Psoas muscle (tissue), 7 donors: ENCODE measurements at regions not wholly inside any gene's neighbourhood (a gene's known extent, or its start where the extent isn't known, plus 50 kb on each side); places are given as distances from the start of the nearest gene placed in this dataset.

Experiments used
- ATAC-seq, 4 donors: fragments of 200-7000 bp; cut with Tn5 transposase; one replicate each; pipeline ENCODE4 v1.9.1; 2020; ENCODE audit warnings: moderate library complexity in 3 of 4, mild to moderate bottlenecking in 2 of 4
- DNase-seq, 2 donors: peaks; one replicate each; pipeline ENCODE4 v3.0.0-alpha.2; 2020
- H3K27ac ChIP-seq: fragments of 200-600 bp; one replicate; pipeline ENCODE4 v1.8.0; 2022
- H3K27me3 ChIP-seq, 3 donors: fragments of 200-600 bp in 1 of 3; one replicate each; pipeline versions ENCODE4 v1.6.1 to v1.8.0; 2013 to 2022; ENCODE audit warnings: low read length in 2 of 3, mild to moderate bottlenecking in 2 of 3, moderate library complexity in 1 of 3; ENCODE audit not compliant: insufficient read depth in 3 of 3
- H3K36me3 ChIP-seq, 2 donors: fragments of 200-600 bp in 1 of 2; one replicate each; pipeline versions ENCODE4 v1.6.1 to v1.8.0; 2013 to 2022; ENCODE audit warnings: low read depth in 1 of 2, mild to moderate bottlenecking in 1 of 2, moderate library complexity in 1 of 2; ENCODE audit not compliant: insufficient read depth in 1 of 2
- H3K4me1 ChIP-seq: fragments of 200-600 bp; one replicate; pipeline ENCODE4 v1.8.0; 2022
- H3K4me3 ChIP-seq: fragments of 200-600 bp; one replicate; pipeline ENCODE4 v1.8.0; 2022; ENCODE audit warnings: mild to moderate bottlenecking
- H3K9me3 ChIP-seq: fragments of 200-600 bp; one replicate; pipeline ENCODE4 v1.8.0; 2022
- WGBS, 3 donors: extraction: QIAGEN DNeasy Blood & Tissue Kit; methylation state at CpG; one replicate each; pipeline versions ENCODE4 v1.1.6 to v1.1.7; 2013; 5-methylcytosine and 5-hydroxymethylcytosine counted together
- intact Hi-C, 2 donors: fragments of 100-400 bp; cut with DNase I; formaldehyde crosslinking; loops; one replicate each; pipeline versions ENCODE4 v1.11.0 to v1.14.2; 2022
- TF ChIP-seq, protein P1 (sequence below): fragments of 200-600 bp; IDR thresholded peaks from one replicate; pipeline ENCODE4 v1.8.0; 2022; ENCODE audit warnings: antibody characterized with exemption
- donor health status: healthy with polysubstance abuse.
- donor health status: DM: no; HTN: no; CAD: no; lungs with moderate emphysema.
- donor health status: Bipolar disorder and iron deficiency.
- donor health status: healthy.
- donor health status: DM: yes; HTN: yes; CAD: no.
- donor health status: DM: no; HTN: no; CAD: no.
- donor health status: DM: yes; HTN: yes; CAD: no.

DNA sequence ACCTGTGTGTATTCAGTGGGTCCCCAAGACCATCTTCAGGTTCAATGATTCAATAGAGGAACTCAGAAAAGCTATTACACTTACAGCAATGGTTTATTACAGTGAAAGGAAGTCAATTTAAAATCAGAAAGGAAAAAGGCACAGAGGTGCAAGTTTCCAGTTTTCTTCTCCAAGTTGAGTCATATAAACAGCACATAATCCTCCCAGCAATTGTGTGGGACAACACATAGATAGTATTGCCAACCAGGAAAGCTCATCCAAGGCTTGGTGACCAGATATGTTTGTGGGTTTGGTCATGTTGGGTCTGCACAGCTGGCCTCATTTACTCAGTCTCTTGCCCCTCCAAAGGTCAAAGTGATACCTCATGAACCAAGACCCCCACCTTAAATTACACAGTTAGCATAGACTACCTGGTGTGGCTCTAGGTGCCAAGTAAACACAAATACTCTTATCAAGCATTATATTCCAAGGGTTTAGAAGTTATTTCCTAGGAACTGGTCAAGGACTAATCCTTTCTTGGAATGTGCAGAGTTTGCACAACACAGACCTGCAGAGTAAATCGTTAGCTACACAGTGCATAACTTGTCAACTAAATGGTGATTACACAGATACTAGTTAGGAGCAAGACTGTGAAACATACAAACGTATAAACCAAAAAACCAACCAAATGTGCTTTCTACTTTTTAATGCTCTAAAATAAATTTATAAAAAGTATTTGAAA is 777.3 kb downstream of the PCDH18 start:
- intact Hi-C loops = no loop called here
- DNase-seq = no peak
- Histone ChIP-seq H3K27ac (no peak overlapping the region), H3K9me3 (no peaks in the 10 kb centered on the region), H3K4me1 (no peaks in the 10 kb centered on the region), H3K36me3 (no peaks in the 10 kb centered on the region), H3K4me3 (no peak overlapping the region), H3K27me3 (no peaks in the 10 kb centered on the region)
- TF ChIP-seq, protein P1, sequence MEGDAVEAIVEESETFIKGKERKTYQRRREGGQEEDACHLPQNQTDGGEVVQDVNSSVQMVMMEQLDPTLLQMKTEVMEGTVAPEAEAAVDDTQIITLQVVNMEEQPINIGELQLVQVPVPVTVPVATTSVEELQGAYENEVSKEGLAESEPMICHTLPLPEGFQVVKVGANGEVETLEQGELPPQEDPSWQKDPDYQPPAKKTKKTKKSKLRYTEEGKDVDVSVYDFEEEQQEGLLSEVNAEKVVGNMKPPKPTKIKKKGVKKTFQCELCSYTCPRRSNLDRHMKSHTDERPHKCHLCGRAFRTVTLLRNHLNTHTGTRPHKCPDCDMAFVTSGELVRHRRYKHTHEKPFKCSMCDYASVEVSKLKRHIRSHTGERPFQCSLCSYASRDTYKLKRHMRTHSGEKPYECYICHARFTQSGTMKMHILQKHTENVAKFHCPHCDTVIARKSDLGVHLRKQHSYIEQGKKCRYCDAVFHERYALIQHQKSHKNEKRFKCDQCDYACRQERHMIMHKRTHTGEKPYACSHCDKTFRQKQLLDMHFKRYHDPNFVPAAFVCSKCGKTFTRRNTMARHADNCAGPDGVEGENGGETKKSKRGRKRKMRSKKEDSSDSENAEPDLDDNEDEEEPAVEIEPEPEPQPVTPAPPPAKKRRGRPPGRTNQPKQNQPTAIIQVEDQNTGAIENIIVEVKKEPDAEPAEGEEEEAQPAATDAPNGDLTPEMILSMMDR = no peak
- ATAC-seq = no peak
- 46 to 67% (median 49%) methylated on average over 2 of the region's 2 CpGs for WGBS, 3 donors

DNA sequence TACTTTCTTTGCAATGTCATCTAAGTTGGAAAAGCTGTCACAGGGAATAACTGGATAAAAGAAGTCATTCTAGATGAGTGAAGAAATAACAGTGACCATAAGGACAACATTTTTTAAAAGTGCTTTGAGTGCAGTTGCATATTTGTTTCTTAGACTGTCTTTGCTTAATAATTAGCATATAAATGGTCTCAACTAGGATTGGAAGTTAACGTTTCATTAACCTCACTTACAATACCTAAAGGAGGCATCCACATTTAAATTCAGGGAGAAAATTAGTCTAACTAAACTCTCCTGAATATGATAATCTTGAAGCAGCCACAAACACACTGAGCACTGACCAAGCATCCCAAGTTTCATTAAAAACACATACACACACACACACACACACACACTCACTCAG is 780.7 kb downstream of the PCDH18 start:
- no peaks in the 10 kb centered on the region for H3K27me3 ChIP-seq

DNA sequence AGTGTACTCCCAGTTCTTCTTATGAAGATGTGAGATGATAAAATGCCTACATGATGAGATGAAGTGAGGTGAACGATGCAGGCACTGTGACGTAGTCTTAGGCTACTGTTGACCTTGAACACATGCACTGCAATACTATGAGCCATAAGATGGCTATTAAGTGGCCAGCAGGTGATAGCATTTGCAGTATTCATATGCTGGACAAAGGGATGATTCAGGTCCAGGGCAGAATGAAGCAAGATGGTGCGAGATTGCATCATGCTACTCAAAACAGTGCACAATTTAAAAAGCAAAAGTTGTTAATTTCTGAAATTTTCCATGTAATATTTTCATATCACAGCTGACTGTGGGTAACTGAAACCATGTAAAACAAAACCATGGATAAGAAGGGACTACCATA is 781.4 kb downstream of the PCDH18 start:
- no peak for DNase-seq
- intact Hi-C loops = no loop called here
- Histone ChIP-seq H3K9me3 (no peaks in the 10 kb centered on the region), H3K27me3 (no peaks in the 10 kb centered on the region), H3K27ac (no peak overlapping the region), H3K4me3 (no peak overlapping the region), H3K36me3 (no peaks in the 10 kb centered on the region), H3K4me1 (no peaks in the 10 kb centered on the region)
- TF ChIP-seq, protein P1 = no peak
- no peak for ATAC-seq
- 69 to 87% (median 73%) methylated on average over 3 of the region's 3 CpGs for WGBS, 3 donors

More for the DNA sequence above, 780.7 kb downstream of the PCDH18 start:
- Histone ChIP-seq H3K36me3 (no peaks in the 10 kb centered on the region), H3K9me3 (no peaks in the 10 kb centered on the region), H3K27ac (no peak overlapping the region), H3K4me1 (no peaks in the 10 kb centered on the region), H3K4me3 (no peak overlapping the region)
- intact Hi-C loops = no loop called here
- TF ChIP-seq, protein P1 = no peak
- no peak for ATAC-seq
- no peak for DNase-seq
- WGBS, 3 donors = 53 to 57% (median 55%) methylated on average over 1 of the region's 1 CpG

DNA sequence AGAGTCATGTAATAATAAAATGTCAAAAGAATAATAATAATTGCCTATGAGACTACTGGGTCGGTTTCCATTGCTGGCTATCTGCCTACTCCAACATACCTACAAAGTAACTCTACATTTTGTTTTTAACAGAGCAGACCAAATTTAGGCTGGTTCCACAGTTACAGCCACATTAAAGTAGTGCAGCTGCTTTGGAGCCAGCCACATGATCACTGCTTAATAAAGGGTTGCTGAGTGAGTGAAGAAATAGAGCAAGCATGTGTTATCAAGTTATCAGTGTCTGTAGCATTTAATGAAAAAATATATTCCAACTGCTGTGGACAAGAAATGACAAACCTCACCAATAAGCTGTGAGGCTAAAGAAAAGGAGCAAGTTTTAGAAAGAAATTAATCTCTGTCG is 782.3 kb downstream of the PCDH18 start:
- no peak overlapping the region for H3K4me3 ChIP-seq
- no peaks in the 10 kb centered on the region for H3K4me1 ChIP-seq
- ATAC-seq (no peak), DNase-seq (no peak)
- H3K27me3 ChIP-seq = no peaks in the 10 kb centered on the region
- H3K27ac ChIP-seq = no peak overlapping the region
- no peaks in the 10 kb centered on the region for H3K36me3 ChIP-seq
- intact Hi-C loops = no loop called here
- TF ChIP-seq, protein P1 = no peak
- no peaks in the 10 kb centered on the region for H3K9me3 ChIP-seq
- WGBS, 3 donors = 44 to 65% (median 53%) methylated on average over 2 of the region's 2 CpGs

DNA sequence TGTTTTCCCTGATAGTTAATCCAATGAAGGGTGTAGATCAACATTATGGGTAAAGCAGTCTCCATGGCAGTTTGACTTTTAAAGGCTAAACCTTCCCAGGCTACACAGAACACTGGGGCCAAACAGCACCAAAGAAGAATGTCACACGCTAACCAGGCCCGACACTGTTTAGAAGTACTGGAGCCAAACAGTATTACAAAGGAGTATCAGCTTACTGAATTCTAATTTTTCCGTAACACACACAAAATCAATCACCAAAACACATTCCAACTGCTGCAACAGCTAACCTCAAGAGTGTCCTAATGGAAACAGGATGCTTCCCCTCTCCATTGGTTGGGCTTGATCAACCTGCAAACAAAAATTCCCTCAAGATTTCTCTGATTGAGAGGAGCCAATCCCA is 783.5 kb downstream of the PCDH18 start:
- no peak overlapping the region for H3K4me3 ChIP-seq
- intact Hi-C loops = no loop called here
- H3K4me1 ChIP-seq = no peaks in the 10 kb centered on the region
- DNase-seq (no peak), ATAC-seq (no peak)
- WGBS, 3 donors = 26 to 40% (median 35%) methylated on average over 3 of the region's 3 CpGs
- TF ChIP-seq, protein P1 = no peak
- H3K27ac ChIP-seq = no peak overlapping the region
- H3K27me3 ChIP-seq = no peaks in the 10 kb centered on the region
- H3K9me3 ChIP-seq = no peaks in the 10 kb centered on the region
- no peaks in the 10 kb centered on the region for H3K36me3 ChIP-seq
